Keratinocyte (primary cell): ENCODE measurements at regions not wholly inside any gene's neighbourhood (a gene's known extent, or its start where the extent isn't known, plus 50 kb on each side); places are given as distances from the start of the nearest gene placed in this dataset.

ENCODE experiments used
- DNase-seq: peaks from one replicate; pipeline ENCODE4 v3.0.0-alpha.2; 2011; ENCODE audit warnings: low read depth, missing footprints, low spot score
- FAIRE-seq: peaks from 2 replicates; lab custom pipeline; 2011; peaks lifted over from hg19 to GRCh38; lab: Jason Lieb, UNC
- H2AFZ ChIP-seq: 2 replicates; pipeline ENCODE4 v1.6.0; 2012; ENCODE audit warnings: low read length, control low read depth, inconsistent platforms; ENCODE audit not compliant: control insufficient read depth
- H3K27ac ChIP-seq: 2 replicates; pipeline ENCODE4 v1.5.1; 2011; ENCODE audit warnings: low read length; ENCODE audit not compliant: control insufficient read depth, insufficient read depth
- H3K27me3 ChIP-seq: 3 replicates; pipeline ENCODE4 v1.6.0; 2011; ENCODE audit warnings: low read length; ENCODE audit not compliant: control insufficient read depth, insufficient read depth; ENCODE audit errors: extremely low read depth
- H3K36me3 ChIP-seq, 2 experiments: 2 replicates in 1 of 2; 3 replicates in 1 of 2; pipeline ENCODE4 v1.5.1; 2011; ENCODE audit warnings: low read length in 2 of 2, mild to moderate bottlenecking in 1 of 2; ENCODE audit not compliant: control insufficient read depth in 2 of 2, insufficient read depth in 2 of 2; ENCODE audit errors: extremely low read depth in 1 of 2
- H3K4me1 ChIP-seq: 3 replicates; pipeline ENCODE4 v1.5.1; 2011; ENCODE audit warnings: low read length; ENCODE audit not compliant: control insufficient read depth, insufficient read depth; ENCODE audit errors: extremely low read depth
- H3K4me2 ChIP-seq: 3 replicates; pipeline ENCODE4 v1.6.0; 2011; ENCODE audit warnings: low read depth, low read length; ENCODE audit not compliant: control insufficient read depth, insufficient read depth; ENCODE audit errors: extremely low read depth
- H3K4me3 ChIP-seq, 3 experiments: fragments of 200-600 bp in 1 of 3; sonication (generic) in 1 of 3; 2 replicates in 2 of 3; 3 replicates in 1 of 3; pipeline ENCODE4 v1.5.1; 2011 to 2016; ENCODE audit warnings: low read length in 3 of 3, mild to moderate bottlenecking in 3 of 3, control low read depth in 2 of 3, inconsistent platforms in 1 of 3, low read depth in 1 of 3, mixed read lengths in 1 of 3, mixed run types in 1 of 3, moderate library complexity in 1 of 3; ENCODE audit not compliant: control insufficient read depth in 2 of 3, insufficient read depth in 2 of 3; ENCODE audit errors: extremely low read depth in 1 of 3
- H3K79me2 ChIP-seq: 2 replicates; pipeline ENCODE4 v1.6.0; 2012; ENCODE audit warnings: low read length; ENCODE audit not compliant: control insufficient read depth, insufficient read depth
- H3K9ac ChIP-seq: 3 replicates; pipeline ENCODE4 v1.6.0; 2011; ENCODE audit warnings: low read length; ENCODE audit not compliant: control insufficient read depth, insufficient read depth; ENCODE audit errors: extremely low read depth
- H3K9me1 ChIP-seq: 3 replicates; pipeline ENCODE4 v1.6.0; 2011; ENCODE audit warnings: low read length; ENCODE audit not compliant: control insufficient read depth, insufficient read depth; ENCODE audit errors: extremely low read depth
- H3K9me3 ChIP-seq: 2 replicates; pipeline ENCODE4 v1.5.1; 2012; ENCODE audit warnings: low read depth, low read length; ENCODE audit not compliant: control insufficient read depth
- H4K20me1 ChIP-seq: 3 replicates; pipeline ENCODE4 v1.6.0; 2011; ENCODE audit warnings: low read length; ENCODE audit not compliant: control insufficient read depth, insufficient read depth; ENCODE audit errors: extremely low read depth
- CTCF ChIP-seq, 3 experiments: IDR thresholded peaks in 1 of 3; conservative IDR thresholded peaks in 1 of 3; optimal IDR thresholded peaks in 1 of 3; 2 replicates in 2 of 3; 3 replicates in 1 of 3; pipeline versions ENCODE3 to v1.5.1; 2011; ENCODE audit warnings: low read length in 3 of 3, mild to moderate bottlenecking in 3 of 3, moderate library complexity in 2 of 3, control low read depth in 1 of 3, inconsistent platforms in 1 of 3; ENCODE audit not compliant: insufficient read depth in 2 of 3; ENCODE audit errors: extremely low read depth in 1 of 3
- EZH2 ChIP-seq: IDR thresholded peaks from one replicate; pipeline ENCODE4 v1.6.1; 2012; ENCODE audit warnings: inconsistent platforms, mild to moderate bottlenecking, low read length, moderate library complexity
- dilution Hi-C: fragments of 300-500 bp; cut with MboI; formaldehyde crosslinking; loops from one replicate; pipeline ENCODE4 v1.7.0; 2020; ENCODE audit warnings: low sequenced_read_pairs; ENCODE audit not compliant: extremely low pct_ligation_motif_present

DNA sequence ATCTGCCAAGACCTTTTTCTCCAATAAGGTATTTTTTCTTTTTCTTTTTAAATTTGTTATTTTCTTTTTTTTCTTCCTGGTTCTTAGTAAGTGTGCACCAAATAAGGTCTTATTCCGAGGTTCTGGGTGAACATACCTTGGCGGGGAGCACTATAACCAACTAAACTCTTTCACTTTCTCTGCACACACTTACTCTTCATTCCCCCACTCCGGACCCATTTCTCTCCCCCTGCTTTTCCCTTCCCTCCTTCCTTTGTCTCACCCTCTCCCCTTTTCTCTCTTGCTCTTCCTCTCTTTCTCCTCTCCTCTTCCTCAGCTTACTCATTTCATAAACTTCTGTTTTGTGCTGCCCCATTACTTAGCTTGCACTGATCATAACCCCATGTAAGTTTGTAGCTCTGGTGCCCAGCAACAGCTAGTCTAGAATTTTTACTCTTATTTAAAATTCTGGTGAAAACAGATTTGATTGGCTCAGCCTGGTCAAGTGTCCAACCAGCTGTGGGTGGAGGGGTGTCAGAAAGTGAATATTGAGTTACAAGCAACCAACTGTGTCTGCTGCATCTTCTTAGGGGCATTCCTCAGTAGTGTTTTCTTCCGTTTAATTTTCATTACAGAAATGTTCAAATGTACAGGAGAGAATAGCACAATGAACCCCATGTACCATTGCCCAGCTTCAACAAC, 297.5 kb downstream of the SHQ1 start:
- H3K4me2 ChIP-seq, result no peak overlapping the region
- no peak overlapping the region for H3K9ac ChIP-seq
- no peak overlapping the region for H2AFZ ChIP-seq
- H3K9me3 ChIP-seq, result no peaks in the 10 kb centered on the region
- H3K9me1 ChIP-seq, result no peaks in the 10 kb centered on the region
- TF ChIP-seq EZH2 (no peak), CTCF (optimal IDR thresholded peaks at IDR 0.05 in 1 of 3, IDR thresholded peaks at IDR 0.05 in 1 of 3, conservative IDR thresholded peaks at IDR 0.05 in 1 of 3; ENCODE audit: extremely low read depth in 1 of 3, insufficient read depth in 2 of 3, low read length in 3 of 3) (no peak)
- no peaks in the 10 kb centered on the region for H4K20me1 ChIP-seq
- DNase-seq, result no peak
- no peaks in the 10 kb centered on the region for H3K36me3 ChIP-seq
- H3K4me1 ChIP-seq, result peaks cover 4% of the 10 kb centered on the region
- no peak overlapping the region for H3K4me3 ChIP-seq
- no peak for FAIRE-seq
- no peak overlapping the region for H3K27ac ChIP-seq
- dilution Hi-C loops, result no loop called here
- H3K79me2 ChIP-seq, result no peaks in the 10 kb centered on the region
- H3K27me3 ChIP-seq, result no peaks in the 10 kb centered on the region

GRCh38 chr3:72549761-72550581, 298.3 kb downstream of the SHQ1 start:
- Histone ChIP-seq H3K4me3 (no peak overlapping the region), H3K9me3 (no peaks in the 10 kb centered on the region), H3K79me2 (no peaks in the 10 kb centered on the region), H3K4me2 (no peak overlapping the region), H3K36me3 (no peaks in the 10 kb centered on the region), H3K9me1 (no peaks in the 10 kb centered on the region), H3K9ac (no peak overlapping the region), H3K27ac (no peak overlapping the region), H4K20me1 (no peaks in the 10 kb centered on the region), H3K4me1 (no peaks in the 10 kb centered on the region), H2AFZ (no peak overlapping the region), H3K27me3 (no peaks in the 10 kb centered on the region)
- dilution Hi-C loops, result no loop called here
- TF ChIP-seq EZH2 (no peak), CTCF (optimal IDR thresholded peaks at IDR 0.05 in 1 of 3, IDR thresholded peaks at IDR 0.05 in 1 of 3, conservative IDR thresholded peaks at IDR 0.05 in 1 of 3; ENCODE audit: extremely low read depth in 1 of 3, insufficient read depth in 2 of 3, low read length in 3 of 3) (no peak)
- FAIRE-seq, result no peak
- DNase-seq, result no peak
